ENCODE measurements at regions not wholly inside any gene's neighbourhood (a gene's known extent, or its start where the extent isn't known, plus 50 kb on each side); places are given as distances from the start of the nearest gene placed in this dataset.

GRCh38 chr13:30564489-30564888 is 53.2 kb upstream of the USPL1 start:
- no TSS peak for BruUV-seq (replicated peaks)
- CTCF ChIA-PET: interaction anchor here (0.6 kb wide), 1 partner anchor 304 kb away, joined by 5 read pairs; no protein-coding TSS in a partner anchor
- Histone ChIP-seq H3K79me2 (ENCODE audit: low read depth) (no peaks in the 10 kb centered on the region), H3K4me2 (no peak overlapping the region), H3K4me3 (no peak overlapping the region), H2AFZ (no peak overlapping the region), H3K27me3 (ENCODE audit: insufficient read depth, low read depth) (no peaks in the 10 kb centered on the region), H3F3A (ENCODE audit: insufficient read depth, low read depth) (no peaks in the 10 kb centered on the region), H4K20me1 (ENCODE audit: insufficient read depth) (no peaks in the 10 kb centered on the region), H3K27ac (no peak overlapping the region), H3K4me1 (replicated peaks; ENCODE audit: insufficient read depth) (peaks cover 4% of the 10 kb centered on the region), H3K9me3 (ENCODE audit: insufficient read depth, low read depth) (no peaks in the 10 kb centered on the region), H3K36me3 (ENCODE audit: low read depth) (no peaks in the 10 kb centered on the region), H3K9me2 (ENCODE audit: insufficient read depth) (no peaks in the 10 kb centered on the region)
- DNase-seq: no peak
- POLR2A ChIA-PET (ENCODE audit: unreplicated experiment): no interaction called here
- TF ChIP-seq EZH2 (IDR thresholded peaks at IDR 0.05; ENCODE audit: low read depth) (no peak), CTCF (conservative IDR thresholded peaks at IDR 0.05) (no peak)
- intact Hi-C loops (cut with micrococcal nuclease; ENCODE audit: unreplicated experiment): no loop called here

- Histone ChIP-seq H3K27me3 (ENCODE audit: insufficient read depth, low read depth) (no peaks in the 10 kb centered on the region), H4K20me1 (ENCODE audit: insufficient read depth) (no peaks in the 10 kb centered on the region), H3K4me3 (no peak overlapping the region), H3F3A (ENCODE audit: insufficient read depth, low read depth) (peaks cover 5% of the 10 kb centered on the region; the same call in 1 of the 2 replicates), H3K4me2 (no peak overlapping the region), H2AFZ (no peak overlapping the region), H3K4me1 (replicated peaks; ENCODE audit: insufficient read depth) (peaks cover 15% of the 10 kb centered on the region), H3K36me3 (ENCODE audit: low read depth) (no peaks in the 10 kb centered on the region), H3K79me2 (ENCODE audit: low read depth) (no peaks in the 10 kb centered on the region), H3K9me3 (ENCODE audit: insufficient read depth, low read depth) (no peaks in the 10 kb centered on the region), H3K27ac (no peak overlapping the region), H3K9me2 (ENCODE audit: insufficient read depth) (no peaks in the 10 kb centered on the region)
- intact Hi-C loops (cut with micrococcal nuclease; ENCODE audit: unreplicated experiment): no loop called here
- TF ChIP-seq EZH2 (IDR thresholded peaks at IDR 0.05; ENCODE audit: low read depth): no peak
- no peak for TF ChIP-seq CTCF (conservative IDR thresholded peaks at IDR 0.05)
- no peak for DNase-seq
- POLR2A ChIA-PET (ENCODE audit: unreplicated experiment): no interaction called here
- BruUV-seq (replicated peaks): no TSS peak
- CTCF ChIA-PET: no interaction called here
Measured at GRCh38 chr13:30565658-30566057, 52.1 kb upstream of the USPL1 start.

GRCh38 chr13:30567072-30567471 is 50.6 kb upstream of the USPL1 start:
- CTCF ChIA-PET: no interaction called here
- no peak for DNase-seq
- Histone ChIP-seq H3K79me2 (ENCODE audit: low read depth) (no peaks in the 10 kb centered on the region), H3K36me3 (ENCODE audit: low read depth) (no peaks in the 10 kb centered on the region), H3K9me3 (ENCODE audit: insufficient read depth, low read depth) (no peaks in the 10 kb centered on the region), H3K9me2 (ENCODE audit: insufficient read depth) (no peaks in the 10 kb centered on the region), H4K20me1 (ENCODE audit: insufficient read depth) (no peaks in the 10 kb centered on the region), H3F3A (ENCODE audit: insufficient read depth, low read depth) (peaks cover 5% of the 10 kb centered on the region; the same call in 1 of the 2 replicates), H3K27me3 (ENCODE audit: insufficient read depth, low read depth) (no peaks in the 10 kb centered on the region), H3K27ac (no peak overlapping the region), H3K4me3 (no peak overlapping the region), H3K4me1 (replicated peaks; ENCODE audit: insufficient read depth) (peaks cover 18% of the 10 kb centered on the region), H3K4me2 (no peak overlapping the region), H2AFZ (no peak overlapping the region)
- BruUV-seq (replicated peaks): no TSS peak
- POLR2A ChIA-PET (ENCODE audit: unreplicated experiment): no interaction called here
- no peak for TF ChIP-seq CTCF (conservative IDR thresholded peaks at IDR 0.05)
- intact Hi-C loops (cut with micrococcal nuclease; ENCODE audit: unreplicated experiment): no loop called here
